K562 (cell line): ENCODE measurements at regions not wholly inside any gene's neighbourhood (a gene's known extent, or its start where the extent isn't known, plus 50 kb on each side); places are given as distances from the start of the nearest gene placed in this dataset.

Experiments used
- ATAC-seq: fragments of 200-7000 bp; cut with Tn5 transposase; 3 replicates; pipeline ENCODE4 v1.9.1; 2020; ENCODE audit warnings: moderate library complexity
- BruUV-seq: library from RNA; stranded (reverse); fragments of 400-500 nt; replicated peaks from 2 replicates; lab custom pipeline; 2021; lab: Mats Ljungman, UMichigan
- CTCF ChIA-PET: fragments of 300-600 bp; formaldehyde crosslinking; extraction: SDS; loops from one replicate; lab custom pipeline; 2021; ENCODE audit warnings: low intra/inter-chr PET ratio; lab: Yijun Ruan, JAX
- POLR2A ChIA-PET: fragments of 300-600, 350-650 bp; sonication (Branson Sonifier 250); formaldehyde crosslinking; extraction: SDS; loops from one replicate; lab custom pipeline; 2021; ENCODE audit warnings: antibody characterized with exemption, inconsistent platforms; lab: Yijun Ruan, JAX
- DNase-seq, 4 experiments: peaks; one replicate each; pipeline versions ENCODE4 v3.0.0 to v3.0.0-alpha.2; 2011 to 2018; ENCODE audit warnings: low spot score in 3 of 4, mixed read lengths in 3 of 4; ENCODE audit errors: extremely low read depth in 1 of 4
- FAIRE-seq: peaks from 2 replicates; lab custom pipeline; 2011; peaks lifted over from hg19 to GRCh38; lab: Jason Lieb, UNC
- H2AFZ ChIP-seq: 2 replicates; pipeline ENCODE4 v1.6.0; 2011; ENCODE audit warnings: low read depth, low read length, control low read depth, inconsistent platforms
- H3K27ac ChIP-seq: fragments of 200-600 bp; 3 replicates; pipeline ENCODE4 v1.8.0; 2011; ENCODE audit warnings: low read depth, mild to moderate bottlenecking, control low read depth, inconsistent platforms, low read length, moderate library complexity, mixed read lengths; ENCODE audit errors: extremely low read depth
- H3K27me3 ChIP-seq, 2 experiments: fragments of 300-600 bp in 1 of 2; 2 replicates in 1 of 2; 3 replicates in 1 of 2; pipeline versions ENCODE4 v1.6.0 to v1.8.0; 2011; ENCODE audit warnings: inconsistent platforms in 2 of 2, low read length in 2 of 2, mild to moderate bottlenecking in 1 of 2, mixed read lengths in 1 of 2, moderate library complexity in 1 of 2; ENCODE audit not compliant: control insufficient read depth in 2 of 2, insufficient read depth in 2 of 2
- H3K36me3 ChIP-seq: fragments of 300-600 bp; 3 replicates; pipeline ENCODE4 v1.8.0; 2011; ENCODE audit warnings: mild to moderate bottlenecking, low read length, inconsistent platforms; ENCODE audit not compliant: control insufficient read depth, insufficient read depth
- H3K4me1 ChIP-seq, 2 experiments: fragments of 200-600 bp in 1 of 2; replicated peaks in 1 of 2; 2 replicates in 1 of 2; 3 replicates in 1 of 2; pipeline versions ENCODE4 v1.5.1 to v1.8.0; 2011; ENCODE audit warnings: inconsistent platforms in 2 of 2, low read length in 2 of 2, mild to moderate bottlenecking in 1 of 2, mixed read lengths in 1 of 2, moderate library complexity in 1 of 2; ENCODE audit not compliant: control insufficient read depth in 2 of 2, insufficient read depth in 2 of 2
- H3K4me2 ChIP-seq: 2 replicates; pipeline ENCODE4 v1.6.1; 2011; ENCODE audit warnings: low read length, control low read depth, inconsistent platforms, mixed read lengths; ENCODE audit not compliant: insufficient read depth
- H3K4me3 ChIP-seq: fragments of 200-600 bp; sonication (generic), shearing (Covaris generic); 2 replicates; pipeline ENCODE4 v1.5.1; 2016; ENCODE audit warnings: control low read depth, inconsistent platforms
- H3K79me2 ChIP-seq: fragments of 200-600 bp; 3 replicates; pipeline ENCODE4 v1.8.0; 2011; ENCODE audit warnings: low read length, inconsistent platforms; ENCODE audit not compliant: control insufficient read depth, insufficient read depth
- H3K9ac ChIP-seq, 2 experiments: 2 replicates each; pipeline versions ENCODE4 v1.6.0 to v1.6.1; 2011; ENCODE audit warnings: low read depth in 2 of 2, low read length in 2 of 2, control low read depth in 1 of 2, inconsistent platforms in 1 of 2, mild to moderate bottlenecking in 1 of 2, mixed read lengths in 1 of 2; ENCODE audit not compliant: insufficient read depth in 1 of 2
- H3K9me1 ChIP-seq: one replicate; pipeline ENCODE4 v1.6.0; 2011; ENCODE audit warnings: inconsistent platforms, mild to moderate bottlenecking, low read length, moderate library complexity; ENCODE audit not compliant: control insufficient read depth, insufficient read depth
- H3K9me3 ChIP-seq: replicated peaks from 2 replicates; pipeline ENCODE4 v1.5.1; 2011; ENCODE audit warnings: low read depth, low read length, inconsistent platforms; ENCODE audit not compliant: control insufficient read depth, insufficient read depth
- H4K20me1 ChIP-seq: replicated peaks from 2 replicates; pipeline ENCODE4 v1.6.1; 2011; ENCODE audit warnings: low read length, inconsistent platforms, mixed read lengths; ENCODE audit not compliant: control insufficient read depth, insufficient read depth
- AFF1 ChIP-seq, 2 experiments: fragments of 450-650 bp; IDR thresholded peaks; 2 replicates each; pipeline ENCODE4 v1.6.1; 2018; ENCODE audit warnings: mild to moderate bottlenecking in 2 of 2, low read depth in 1 of 2; ENCODE audit not compliant: partially characterized antibody in 2 of 2
- BMI1 ChIP-seq: fragments of 150-350 bp; IDR thresholded peaks from 2 replicates; pipeline ENCODE4 v1.6.1; 2014; ENCODE audit warnings: low read length
- CGGBP1 ChIP-seq: fragments of 250-450 bp; sonication (Bioruptor Pico); IDR thresholded peaks from 2 replicates; pipeline ENCODE4 v1.9.0; 2021; ENCODE audit warnings: mild to moderate bottlenecking
- HCFC1 ChIP-seq: IDR thresholded peaks from 2 replicates; pipeline ENCODE4 v1.6.1; 2012; ENCODE audit warnings: low read depth, low read length, improper control_type of control experiment
- PKNOX1 ChIP-seq: fragments of 450-650 bp; IDR thresholded peaks from 2 replicates; pipeline ENCODE4 v1.6.1; 2016
- SP2 ChIP-seq: IDR thresholded peaks from 2 replicates; pipeline ENCODE4 v1.6.1; 2011; ENCODE audit warnings: mild to moderate bottlenecking, low read depth, low read length, moderate library complexity; ENCODE audit not compliant: poor library complexity, severe bottlenecking; ENCODE audit errors: extremely low read depth
- ZNF280A ChIP-seq: fragments of 450-650 bp; IDR thresholded peaks from 2 replicates; pipeline ENCODE4 v1.6.1; 2018; ENCODE audit warnings: mild to moderate bottlenecking, low read depth; ENCODE audit not compliant: partially characterized antibody
- WGBS: fragments of 100-300 bp; shearing (Covaris generic); methylation state at CpG from one replicate; pipeline ENCODE4 v1.1.6; 2016; ENCODE audit warnings: low coverage, mixed read lengths; ENCODE audit not compliant: insufficient coverage; ENCODE audit errors: missing lambda C conversion rate; 5-methylcytosine and 5-hydroxymethylcytosine counted together
- in situ Hi-C: fragments of 300-500 bp; cut with MboI; formaldehyde crosslinking; loops from 4 replicates; pipeline ENCODE4 v1.15.0; 2018; ENCODE audit warnings: inconsistent platforms, mixed read lengths
- intact Hi-C: fragments of 100-400 bp; cut with micrococcal nuclease; formaldehyde crosslinking; loops from 2 replicates; pipeline ENCODE4 v1.14.2; 2022

- ATAC-seq (no peak), FAIRE-seq (no peak), DNase-seq (no peak)
- TF ChIP-seq HCFC1, result no peak
- no peak for TF ChIP-seq CGGBP1 (CRISPR knock-in tag)
- no peak for TF ChIP-seq BMI1
- TF ChIP-seq ZNF280A, result no peak
- no peak for TF ChIP-seq AFF1 (IDR thresholded peaks at IDR 0.05; ENCODE audit: low read depth in 1 of 2, partially characterized antibody in 2 of 2)
- TF ChIP-seq SP2, result no peak
- no peak for TF ChIP-seq PKNOX1
- no TSS peak for BruUV-seq
- WGBS, result 82% methylated on average over 3 of the region's 3 CpGs
- CTCF ChIA-PET, result no interaction called here
- no peaks in the 10 kb centered on the region for H3K27me3 ChIP-seq
- no peaks in the 10 kb centered on the region for H3K9me3 ChIP-seq
- no peak overlapping the region for H3K9ac ChIP-seq
- no peak overlapping the region for H3K27ac ChIP-seq
- no peaks in the 10 kb centered on the region for H3K36me3 ChIP-seq
- no peak overlapping the region for H3K4me2 ChIP-seq
- no peaks in the 10 kb centered on the region for H3K79me2 ChIP-seq
- in situ Hi-C loops (no loop called here), intact Hi-C loops (no loop called here)
- no peak overlapping the region for H2AFZ ChIP-seq
- H4K20me1 ChIP-seq, result no peaks in the 10 kb centered on the region
- POLR2A ChIA-PET, result no interaction called here
- H3K4me3 ChIP-seq, result no peak overlapping the region
- no peaks in the 10 kb centered on the region for H3K9me1 ChIP-seq
- H3K4me1 ChIP-seq, result no peaks in the 10 kb centered on the region
These were observed 1147.3 kb downstream of the NCAM2 start for GRCh38 chr21:22145545-22145944.
